Skin of body (tissue), 2 donors: ENCODE measurements at regions not wholly inside any gene's neighbourhood (a gene's known extent, or its start where the extent isn't known, plus 50 kb on each side); places are given as distances from the start of the nearest gene placed in this dataset. TPM values are rescaled to one million over a fixed set of nuclear protein-coding genes. Genes with fewer than 3 reads are reported as not detected.

ENCODE experiments used
- DNase-seq: peaks from one replicate; lab custom pipeline; 2025; lab: John Stamatoyannopoulos, UW
- small RNA-seq: library from RNA; depleted of rRNA; stranded (forward); fragments of <200 nt; gene quantifications from one replicate; pipeline ENCODE3, GENCODE V24; 2014; ENCODE audit warnings: low replicate concordance

- no peak for DNase-seq
Observed at GRCh38 chr22:22040908-22041307, 58.3 kb upstream of the TOP3B start.

- DNase-seq: no peak
Observed at GRCh38 chr22:22040472-22040871, 57.9 kb upstream of the TOP3B start.

DNA sequence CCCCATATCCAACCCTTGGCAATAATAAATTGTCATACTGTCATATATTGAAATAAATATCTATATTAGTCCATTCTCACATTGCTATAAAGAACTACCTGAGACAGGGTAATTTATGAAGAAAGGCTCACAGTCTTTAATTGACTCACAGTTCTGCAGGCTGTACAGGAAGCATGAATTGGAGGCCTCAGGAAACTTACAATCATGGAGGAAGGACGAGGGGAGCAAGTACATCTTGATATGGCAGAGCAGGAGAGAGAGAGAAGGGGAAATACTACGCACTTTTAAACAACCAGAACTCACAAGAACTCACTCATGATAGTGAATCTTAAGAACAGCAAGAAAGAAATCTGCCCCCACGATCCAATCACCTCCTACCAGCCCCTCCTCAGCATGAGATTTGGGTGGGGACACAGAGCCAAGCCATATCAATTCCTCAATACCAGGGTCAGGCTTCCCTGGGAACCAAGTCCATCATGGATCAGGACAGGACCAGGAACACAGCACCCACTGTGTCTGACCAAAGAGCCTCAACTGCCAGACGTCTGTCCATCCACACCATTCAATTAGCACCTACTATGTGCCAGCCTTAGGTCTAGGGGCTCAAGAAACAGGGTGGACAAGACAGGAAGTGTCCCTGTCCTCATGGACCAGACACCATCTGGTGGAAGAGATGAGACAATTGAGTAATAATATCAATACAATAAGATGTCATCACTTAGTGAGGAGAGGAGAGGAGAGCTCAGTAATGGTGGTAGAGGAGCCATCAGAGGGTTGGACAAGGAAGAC lies 56.9 kb upstream of the TOP3B start:
- no peak for DNase-seq

DNA sequence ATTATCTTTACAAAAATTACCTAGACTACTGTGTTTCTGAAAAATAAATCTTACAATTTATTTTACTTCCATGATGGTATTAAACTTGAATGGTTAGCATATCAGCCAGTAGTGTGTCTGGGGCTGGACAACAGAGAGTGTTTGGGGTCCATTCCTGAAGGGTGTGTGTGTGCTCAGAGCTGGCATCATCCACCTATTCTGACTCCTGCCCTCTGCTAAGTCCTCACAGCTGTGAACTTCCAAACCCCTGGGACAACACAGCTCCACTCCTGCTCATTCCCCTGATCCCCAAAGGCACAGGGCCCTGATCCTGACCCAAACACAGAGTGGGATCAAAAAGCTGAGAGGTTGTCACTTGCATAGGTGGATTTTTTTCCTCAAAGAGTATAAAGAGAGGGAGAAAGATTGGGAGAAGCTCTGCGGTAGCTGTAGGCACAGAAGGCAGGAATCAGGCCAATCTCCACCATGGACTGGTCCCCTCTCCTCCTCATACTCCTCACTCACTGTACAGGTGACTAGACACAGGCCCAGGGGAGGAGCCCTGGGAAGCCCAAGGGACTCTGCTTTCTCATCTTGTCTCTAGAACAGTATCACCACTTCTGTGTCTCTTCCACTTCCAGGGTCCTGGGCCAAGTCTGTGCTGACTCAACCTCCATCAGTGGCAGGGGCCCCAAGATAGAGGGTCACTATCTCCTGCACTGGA lies 55.7 kb upstream of the TOP3B start:
- DNase-seq: no peak

- DNase-seq: no peak
Observed at GRCh38 chr22:22037740-22038139, 55.2 kb upstream of the TOP3B start.

GRCh38 chr22:22037229-22037628 lies 54.6 kb upstream of the TOP3B start:
- no peak for DNase-seq

DNA sequence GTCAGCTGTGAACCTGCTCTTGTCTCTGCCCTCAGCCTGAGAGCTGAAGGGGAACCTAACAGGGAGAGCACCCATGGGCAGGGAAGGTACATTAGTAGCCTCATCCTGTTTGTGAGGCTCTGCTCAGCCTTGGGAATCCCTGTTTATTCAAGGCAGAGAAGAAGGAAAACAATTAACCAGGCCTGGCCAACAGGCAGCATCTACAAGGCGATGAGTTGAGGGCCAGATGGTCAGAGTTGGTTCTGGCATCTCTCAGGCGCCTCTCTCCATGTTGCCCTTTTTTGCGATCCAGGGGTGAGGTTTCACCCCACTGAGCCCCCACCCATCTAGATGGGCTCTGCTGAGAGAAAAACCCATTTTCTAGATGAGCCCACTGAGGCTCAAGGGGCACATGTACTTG lies 54.0 kb upstream of the TOP3B start:
- no peak for DNase-seq

GRCh38 chr22:22035771-22036314 lies 53.3 kb upstream of the TOP3B start:
- no peak for DNase-seq

- DNase-seq: no peak
Observed at GRCh38 chr22:22035203-22035602, 52.6 kb upstream of the TOP3B start.

DNA sequence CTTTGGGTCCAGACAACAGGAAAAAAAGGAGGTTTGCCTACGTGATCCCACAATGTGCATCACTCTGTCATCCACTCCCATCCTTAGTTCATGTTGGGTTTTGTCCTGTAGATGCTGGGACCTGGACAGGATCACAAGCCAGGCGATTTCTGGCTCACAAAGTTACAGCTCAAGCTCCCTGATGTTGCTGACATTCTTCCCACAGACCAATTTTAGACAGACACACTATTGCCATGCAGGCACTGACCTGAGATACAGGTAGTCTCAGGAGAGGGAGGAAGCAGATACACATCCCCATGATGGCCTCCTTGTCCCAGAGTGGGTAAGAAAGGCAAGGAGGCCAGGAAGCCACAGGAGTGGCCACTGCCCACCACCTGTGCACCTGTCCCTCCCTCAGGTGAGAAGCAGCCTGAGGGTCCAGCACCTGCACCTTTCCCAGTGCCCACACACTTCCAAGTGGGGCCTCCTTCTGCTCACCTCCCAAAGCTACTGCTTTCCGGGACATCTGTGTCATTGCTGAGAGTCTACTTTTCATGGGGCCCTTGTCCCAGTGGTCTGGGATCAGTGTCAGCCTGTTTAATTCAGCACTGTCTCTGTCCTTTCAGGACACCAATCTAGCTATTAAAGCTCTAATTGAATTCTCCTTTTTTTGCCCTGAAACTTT lies 52.0 kb upstream of the TOP3B start:
- no peak for DNase-seq

DNA sequence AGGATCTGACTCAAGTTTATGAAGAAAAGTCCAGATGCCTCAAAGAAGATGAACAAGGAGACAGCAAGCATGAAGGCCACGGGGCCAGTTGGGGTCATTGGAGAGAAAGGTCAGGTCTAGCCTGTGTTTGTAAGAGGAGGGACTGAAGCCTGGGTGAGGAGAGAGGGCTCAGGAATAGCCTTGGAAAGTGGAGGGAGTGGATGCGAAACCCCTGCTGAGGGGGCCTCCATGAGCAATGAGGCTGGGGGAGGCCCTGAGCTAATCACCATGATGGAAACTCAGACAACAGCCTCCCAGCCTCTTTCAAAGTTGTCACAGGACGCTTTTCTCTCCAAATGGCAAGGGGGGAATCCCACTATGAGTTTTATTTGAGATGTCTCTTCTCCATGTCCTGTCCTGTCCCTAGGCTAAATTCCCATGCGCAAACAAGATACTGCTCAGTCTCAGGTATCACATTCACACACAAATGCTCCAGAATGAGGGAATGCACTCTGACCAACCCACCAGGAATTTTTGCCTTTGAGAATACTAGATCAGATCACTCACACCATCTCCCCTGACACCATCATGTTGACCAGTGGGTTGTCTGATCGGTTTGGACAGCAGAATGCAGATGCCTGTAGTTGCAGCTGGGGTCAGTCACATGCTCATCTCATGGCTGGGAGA lies 51.3 kb upstream of the TOP3B start:
- no peak for DNase-seq

DNA sequence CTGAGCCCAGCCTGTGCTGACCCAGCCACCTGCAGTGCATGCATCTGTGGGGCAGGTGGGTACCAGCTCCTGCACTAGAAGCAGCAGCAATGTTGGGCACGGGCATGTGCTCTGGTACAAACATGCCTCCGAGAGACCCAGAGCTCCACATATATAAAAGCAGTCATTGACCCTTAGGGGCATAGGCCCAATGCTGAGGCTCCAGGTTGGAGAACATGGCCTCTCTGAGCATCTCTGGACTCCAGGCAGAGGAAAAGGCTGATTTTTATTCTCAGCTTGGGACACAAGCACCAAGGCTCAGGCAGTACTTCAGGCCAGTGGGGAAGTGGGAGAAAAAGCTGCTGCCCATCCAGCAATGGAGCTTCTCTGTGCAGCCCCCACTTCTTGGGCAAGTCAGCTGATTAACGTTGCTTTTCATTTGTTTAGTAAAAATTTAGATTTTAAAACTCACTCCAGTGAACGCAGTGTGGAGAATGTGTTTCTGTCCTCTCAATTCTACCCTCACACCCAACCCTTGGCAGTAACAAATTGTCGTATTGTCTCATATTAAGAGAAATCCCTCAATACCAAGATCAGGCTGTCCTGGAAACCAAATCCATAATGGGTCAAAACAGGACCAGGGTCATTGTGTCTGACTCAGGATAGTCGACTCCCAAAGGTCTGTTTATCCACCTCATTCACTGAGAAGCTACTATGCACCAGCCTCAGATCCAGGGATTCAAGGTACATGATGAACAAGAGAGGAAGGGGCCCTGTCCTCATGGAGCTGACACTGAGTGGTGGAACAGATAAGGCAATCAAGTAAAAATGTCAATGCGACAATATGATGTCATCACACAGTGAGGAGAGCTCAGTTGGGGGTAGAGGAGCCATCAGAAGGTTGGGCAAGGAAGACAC lies 50.6 kb upstream of the TOP3B start:
- DNase-seq: no peak

DNA sequence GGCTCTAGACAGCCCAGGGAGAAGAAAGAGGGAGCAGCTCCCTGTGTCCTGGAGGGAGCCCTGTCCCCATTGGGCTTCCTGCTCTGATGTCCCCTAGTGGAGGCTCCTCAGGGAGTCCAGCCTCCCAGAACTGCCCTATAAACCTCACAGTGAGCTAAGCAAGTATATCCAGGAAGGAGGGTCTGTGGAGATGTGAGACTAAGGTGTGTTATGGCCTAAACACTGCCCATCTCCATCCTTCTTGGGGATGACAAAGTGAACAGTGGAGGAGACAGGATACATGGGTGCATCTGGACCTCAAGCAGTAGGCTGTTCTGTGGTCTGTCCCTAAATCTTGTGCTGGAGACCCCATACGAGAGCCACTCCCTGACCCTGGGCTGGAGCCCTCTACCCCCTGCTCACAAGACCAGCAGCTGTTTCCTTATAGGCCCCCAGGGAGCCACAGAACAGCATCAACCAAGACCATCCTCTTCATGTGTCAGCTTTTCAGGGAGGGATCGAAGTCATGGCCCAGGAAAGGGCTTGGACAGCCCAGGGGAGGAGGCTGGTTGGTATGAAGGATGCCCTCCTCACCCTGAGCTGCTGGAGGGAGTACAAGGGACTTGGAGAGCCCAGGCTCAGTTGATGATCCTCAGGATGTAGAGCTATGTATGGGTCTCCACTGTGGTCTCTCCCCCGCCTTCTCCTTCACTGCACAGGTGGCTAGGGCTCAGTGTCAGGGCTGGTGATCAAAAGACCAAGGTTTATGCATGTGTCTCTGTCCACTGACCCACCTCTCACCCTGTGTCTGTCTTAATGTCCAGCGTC lies 49.7 kb upstream of the TOP3B start:
- no peak for DNase-seq

Small RNAs in the stretch of these regions (small RNA-seq; reads per million reads assigned to genes)
- gene AC245452.3 (not detected), gene AC245517.3 (not detected), gene AC245517.5 (not detected), gene IGLVIV-59 (not detected)
